D341Med (cell line): ENCODE measurements at regions not wholly inside any gene's neighbourhood (a gene's known extent, or its start where the extent isn't known, plus 50 kb on each side); places are given as distances from the start of the nearest gene placed in this dataset.
A peak's percentile ranks its signal among the peaks of the same experiment; 100 is the strongest.
"Not testable (repeated sequence)": the region's sequence is repeated elsewhere in the genome, so short reads cannot be mapped to it uniquely, and the experiment has no call there.

ENCODE experiments used
- DNase-seq: peaks from one replicate; pipeline ENCODE4 v3.0.0; 2012; ENCODE audit warnings: low spot score

DNA sequence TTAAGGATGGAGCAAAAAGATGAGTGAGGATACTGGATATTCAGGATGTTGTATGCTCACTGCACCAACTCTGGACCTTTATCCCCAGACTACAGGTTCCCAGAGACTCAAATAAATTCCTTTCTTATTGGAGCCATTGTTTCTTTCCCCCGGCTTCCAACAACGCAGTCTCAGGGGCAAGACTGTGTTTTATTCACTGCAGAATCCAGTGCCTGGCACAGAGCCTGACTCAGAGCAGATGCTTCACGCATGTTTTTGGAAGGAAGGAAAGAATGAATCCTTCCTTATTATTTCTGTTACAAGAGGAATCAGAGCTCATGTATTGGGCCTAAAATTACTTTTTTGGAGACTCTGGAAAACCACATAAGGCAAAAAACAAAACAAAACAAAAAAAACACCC lies 96.0 kb upstream of the VGLL4 start:
- no peak for DNase-seq

GRCh38 chr3:11739123-11739522 lies 95.4 kb upstream of the VGLL4 start:
- no peak for DNase-seq

DNA sequence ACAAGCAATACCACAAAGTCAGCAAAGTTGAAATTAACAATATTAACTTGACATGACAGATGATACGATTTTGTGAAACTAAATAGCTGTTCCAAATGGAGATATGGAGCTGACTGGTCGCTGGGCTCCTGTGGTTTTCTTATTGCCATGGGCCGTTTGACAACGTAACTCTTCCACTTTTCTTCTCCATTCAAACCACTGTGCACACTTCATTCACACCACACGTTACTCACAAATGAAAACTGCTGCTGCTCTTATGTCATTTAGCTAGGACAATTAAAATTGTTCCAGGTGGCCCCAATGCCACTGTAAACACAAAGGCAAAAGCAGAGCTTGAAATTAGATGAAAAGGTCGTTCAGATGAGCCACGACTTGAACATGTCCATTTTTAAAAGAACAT lies 94.0 kb upstream of the VGLL4 start:
- DNase-seq = no peak

GRCh38 chr3:11736136-11736833 lies 92.6 kb upstream of the VGLL4 start:
- no peak for DNase-seq

- no peak for DNase-seq
Observed at GRCh38 chr3:11735638-11736037, 91.9 kb upstream of the VGLL4 start.

- not testable (repeated sequence) for DNase-seq
Observed at GRCh38 chr3:11735111-11735510, 91.4 kb upstream of the VGLL4 start.

- DNase-seq = no peak
Observed at GRCh38 chr3:11733914-11734313, 90.2 kb upstream of the VGLL4 start.

- no peak for DNase-seq
Observed at GRCh38 chr3:11727207-11727606, 83.5 kb upstream of the VGLL4 start.

GRCh38 chr3:11726146-11726545 lies 82.4 kb upstream of the VGLL4 start:
- no peak for DNase-seq

DNA sequence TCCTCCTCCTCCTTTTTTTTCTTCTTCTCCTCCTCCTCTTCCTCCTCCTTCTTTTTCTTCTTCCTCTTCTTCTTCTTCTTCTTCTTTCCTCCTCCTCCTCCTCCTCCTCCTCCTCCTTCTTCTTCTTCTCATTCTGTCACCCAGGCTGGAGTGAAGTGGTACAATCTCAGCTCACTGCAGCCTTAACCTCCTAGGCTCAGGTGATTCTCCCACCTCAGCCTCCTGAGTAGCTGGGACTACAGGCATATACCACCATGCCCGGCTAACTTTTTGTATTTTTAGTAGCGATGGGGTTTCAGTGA lies 81.6 kb upstream of the VGLL4 start:
- DNase-seq = not testable (repeated sequence)

GRCh38 chr3:11724615-11725339 lies 81.1 kb upstream of the VGLL4 start:
- DNase-seq = no peak

- DNase-seq = no peak
Observed at GRCh38 chr3:11721479-11721878, 77.8 kb upstream of the VGLL4 start.

DNA sequence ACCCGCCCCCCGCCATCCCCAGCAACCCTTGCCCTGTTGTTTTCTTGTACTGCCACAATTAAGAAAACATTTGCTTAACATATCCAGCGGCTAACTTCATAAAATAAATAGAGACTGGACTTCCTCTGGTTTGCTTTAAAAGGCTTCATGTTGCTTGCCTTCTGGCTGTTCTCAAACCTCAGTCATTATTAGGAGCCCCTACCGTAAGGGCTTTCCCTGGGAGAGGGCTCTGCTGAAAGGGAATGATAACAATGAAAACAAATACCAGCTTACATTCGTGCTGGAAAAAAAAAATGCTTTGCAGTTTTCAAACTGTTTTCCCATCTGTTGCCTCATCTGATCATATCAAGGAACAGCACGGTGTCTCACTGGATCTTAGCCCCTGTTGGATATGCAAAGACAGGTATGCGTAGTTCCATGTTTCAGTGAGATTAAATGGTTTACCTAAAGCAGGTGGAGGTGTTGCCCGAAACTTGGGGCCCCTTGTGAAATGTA lies 77.2 kb upstream of the VGLL4 start:
- DNase-seq = no peak

GRCh38 chr3:11720304-11720898 lies 76.7 kb upstream of the VGLL4 start:
- peak; percentile 70 for DNase-seq

DNA sequence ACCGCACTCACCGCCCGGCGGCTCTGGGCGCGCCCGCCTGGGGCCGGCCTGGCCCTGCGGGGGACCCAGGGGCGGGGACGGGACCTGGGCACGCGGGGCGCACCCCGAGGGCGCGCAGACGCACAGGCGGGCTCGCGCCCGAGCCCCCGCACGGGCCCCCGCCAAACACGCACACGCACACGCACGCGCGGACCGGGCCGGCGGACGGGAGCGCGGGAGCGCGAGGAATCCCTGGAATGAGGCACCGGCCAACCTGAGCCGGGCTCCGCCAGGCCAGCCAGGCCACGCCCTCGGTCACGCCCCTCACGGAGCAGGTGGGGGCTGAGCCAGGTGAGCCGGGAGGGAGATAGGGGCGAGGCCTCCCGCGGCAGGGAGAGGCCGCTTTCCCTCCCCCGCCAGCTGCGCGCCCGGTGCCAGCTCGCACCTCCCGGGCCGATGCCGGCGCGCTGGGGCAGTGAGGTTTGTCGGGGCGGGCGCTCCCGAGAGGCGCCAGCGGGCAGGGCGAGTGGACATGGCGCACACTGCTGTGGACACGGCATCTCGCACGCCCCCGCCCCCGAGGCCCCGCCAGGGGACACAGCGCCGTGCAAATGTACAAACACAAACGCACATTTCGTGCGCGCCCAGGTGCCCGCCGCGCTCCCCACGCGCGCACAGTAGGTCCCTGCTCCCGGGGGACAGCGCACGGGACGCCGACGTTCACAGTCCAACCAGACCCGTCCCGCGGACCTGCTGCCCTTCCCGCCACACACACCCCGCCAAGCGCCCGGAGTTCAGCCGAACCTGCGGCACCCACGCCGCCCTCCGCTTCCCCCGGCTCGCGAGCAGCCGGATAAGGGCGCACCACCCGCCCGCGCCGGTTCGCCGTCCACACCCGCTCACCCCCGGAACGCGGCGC lies 75.9 kb upstream of the VGLL4 start:
- peak; percentile 87 for DNase-seq

GRCh38 chr3:11718637-11719405 lies 75.1 kb upstream of the VGLL4 start:
- DNase-seq = peak; percentile 47

- no peak for DNase-seq
Observed at GRCh38 chr3:11717768-11718636, 74.3 kb upstream of the VGLL4 start.

GRCh38 chr3:11717301-11717700 lies 73.6 kb upstream of the VGLL4 start:
- DNase-seq = no peak

- DNase-seq = no peak
Observed at GRCh38 chr3:11716573-11717290, 73.0 kb upstream of the VGLL4 start.

DNA sequence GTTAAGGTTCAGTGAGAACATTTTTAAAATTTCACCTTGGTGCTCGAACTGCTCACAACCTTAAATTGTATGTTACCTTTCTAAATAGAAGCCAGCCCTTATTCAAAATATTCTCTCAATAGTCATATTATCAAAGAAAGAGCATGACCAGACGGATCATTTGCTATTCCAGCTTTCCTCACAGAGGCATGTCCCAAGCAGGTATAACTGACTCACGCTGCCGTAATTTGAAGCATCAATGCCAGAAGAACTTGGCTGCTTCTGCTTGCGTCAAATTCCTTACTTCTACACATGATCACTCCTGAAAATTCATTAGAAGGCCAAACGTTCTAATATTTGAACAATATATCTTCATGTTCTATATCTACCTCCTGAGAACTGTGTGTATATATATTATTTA lies 69.5 kb upstream of the VGLL4 start:
- DNase-seq = no peak
